ENCODE measurements at regions not wholly inside any gene's neighbourhood (a gene's known extent, or its start where the extent isn't known, plus 50 kb on each side); places are given as distances from the start of the nearest gene placed in this dataset.

- TF ChIP-seq POLR2A (IDR thresholded peaks at IDR 0.05): no peak
- no peak for TF ChIP-seq CTCF (IDR thresholded peaks at IDR 0.05)
Measured at GRCh38 chr15:100824211-100824610, 55.4 kb upstream of the ALDH1A3 start.
